ENCODE measurements at regions not wholly inside any gene's neighbourhood (a gene's known extent, or its start where the extent isn't known, plus 50 kb on each side); places are given as distances from the start of the nearest gene placed in this dataset.

GRCh38 chr9:75712700-75713099 is 177.8 kb upstream of the PCSK5 start:
- Histone ChIP-seq H3K9ac (ENCODE audit: low read length) (no peak overlapping the region), H3K79me2 (ENCODE audit: insufficient read depth, low read length) (no peaks in the 10 kb centered on the region), H3K27me3 (ENCODE audit: insufficient read depth, low read length) (no peaks in the 10 kb centered on the region; the same call in 1 of the 2 replicates), H3K9me3 (ENCODE audit: control insufficient read depth in 1 of 2, insufficient read depth in 1 of 2, low read depth in 1 of 2, low read length in 2 of 2) (no peaks in the 10 kb centered on the region), H3K4me3 (replicated peaks in 1 of 2; ENCODE audit: low read depth in 1 of 2, low read length in 2 of 2) (no peak overlapping the region), H3K4me2 (ENCODE audit: low read length) (no peak overlapping the region), H3K4me1 (ENCODE audit: control insufficient read depth in 1 of 2, insufficient read depth in 2 of 2, low read length in 2 of 2) (no peaks in the 10 kb centered on the region), H3K36me3 (ENCODE audit: control insufficient read depth in 1 of 2, insufficient read depth in 2 of 2, low read length in 2 of 2) (no peaks in the 10 kb centered on the region), H2AFZ (ENCODE audit: low read depth, low read length, poor library complexity, severe bottlenecking) (no peak overlapping the region), H3K27ac (ENCODE audit: low read depth, low read length) (no peak overlapping the region), H4K20me1 (ENCODE audit: insufficient read depth) (no peaks in the 10 kb centered on the region), H3K9me2 (ENCODE audit: insufficient read depth) (no peaks in the 10 kb centered on the region)
- CTCF ChIA-PET = no interaction called here
- intact Hi-C loops (cut with micrococcal nuclease) = no loop called here
- TF ChIP-seq ZBTB33 (IDR thresholded peaks at IDR 0.05; ENCODE audit: extremely low read depth, insufficient replicate concordance, low read length) (no peak), EZH2 (IDR thresholded peaks at IDR 0.05) (no peak), TCF7L2 (IDR thresholded peaks at IDR 0.05; ENCODE audit: borderline replicate concordance, extremely low read depth, insufficient read depth, insufficient read length) (no peak), SP1 (IDR thresholded peaks at IDR 0.05; ENCODE audit: low read depth) (no peak), CBX3 (IDR thresholded peaks at IDR 0.05; ENCODE audit: low read depth) (no peak), REST (IDR thresholded peaks at IDR 0.05; ENCODE audit: low read depth) (no peak), ELF1 (IDR thresholded peaks at IDR 0.05; ENCODE audit: borderline replicate concordance, low read depth) (no peak)
- no TSS peak for BruUV-seq (replicated peaks)
- no peak for DNase-seq (ENCODE audit: low read depth, low spot score)
- RAD21 ChIA-PET (ENCODE audit: low non-redundant PET in 1 of 2, low total read pairs in 2 of 2, uncharacterized antibody in 2 of 2, unreplicated experiment in 2 of 2) = no interaction called here
- ATAC-seq = no peak
- POLR2A ChIA-PET = no interaction called here
